ENCODE measurements at regions not wholly inside any gene's neighbourhood (a gene's known extent, or its start where the extent isn't known, plus 50 kb on each side); places are given as distances from the start of the nearest gene placed in this dataset.

DNA sequence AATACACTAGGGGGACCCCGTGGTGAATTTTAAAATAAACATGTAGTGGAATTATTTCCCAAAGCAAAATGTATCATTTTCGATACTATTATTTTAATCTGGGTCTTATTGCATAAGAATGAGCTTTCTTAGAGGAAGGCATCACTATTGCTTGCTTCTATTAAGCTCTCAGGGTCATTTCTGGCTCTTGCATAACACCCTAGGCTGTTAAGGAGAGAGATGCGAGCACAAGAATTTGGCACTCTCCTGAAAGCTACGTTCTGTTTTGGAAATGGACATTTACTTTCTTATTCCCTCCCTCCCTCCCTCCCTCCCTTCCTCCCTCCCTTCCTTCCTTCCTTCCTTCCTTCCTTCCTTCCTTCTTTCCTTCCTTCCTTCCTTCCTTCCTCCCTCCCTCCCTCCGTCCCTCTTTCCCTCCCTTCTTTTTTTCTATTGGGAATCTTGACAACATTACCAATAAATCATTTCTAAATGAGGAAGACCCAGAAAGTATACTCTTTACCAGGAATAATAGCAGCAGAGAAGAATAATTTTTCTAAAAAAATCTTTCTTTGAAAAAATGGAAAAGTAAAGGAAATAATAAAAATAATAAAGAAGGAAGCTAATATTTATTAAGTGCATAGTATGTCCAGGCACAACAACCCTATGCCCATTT, 83.6 kb upstream of the BDNF start:
- no peak overlapping the region for H3K4me3 ChIP-seq (ENCODE audit: low read length)
- peak; percentile 66 for DNase-seq (ENCODE audit: low read depth)
- TF ChIP-seq, protein P1, sequence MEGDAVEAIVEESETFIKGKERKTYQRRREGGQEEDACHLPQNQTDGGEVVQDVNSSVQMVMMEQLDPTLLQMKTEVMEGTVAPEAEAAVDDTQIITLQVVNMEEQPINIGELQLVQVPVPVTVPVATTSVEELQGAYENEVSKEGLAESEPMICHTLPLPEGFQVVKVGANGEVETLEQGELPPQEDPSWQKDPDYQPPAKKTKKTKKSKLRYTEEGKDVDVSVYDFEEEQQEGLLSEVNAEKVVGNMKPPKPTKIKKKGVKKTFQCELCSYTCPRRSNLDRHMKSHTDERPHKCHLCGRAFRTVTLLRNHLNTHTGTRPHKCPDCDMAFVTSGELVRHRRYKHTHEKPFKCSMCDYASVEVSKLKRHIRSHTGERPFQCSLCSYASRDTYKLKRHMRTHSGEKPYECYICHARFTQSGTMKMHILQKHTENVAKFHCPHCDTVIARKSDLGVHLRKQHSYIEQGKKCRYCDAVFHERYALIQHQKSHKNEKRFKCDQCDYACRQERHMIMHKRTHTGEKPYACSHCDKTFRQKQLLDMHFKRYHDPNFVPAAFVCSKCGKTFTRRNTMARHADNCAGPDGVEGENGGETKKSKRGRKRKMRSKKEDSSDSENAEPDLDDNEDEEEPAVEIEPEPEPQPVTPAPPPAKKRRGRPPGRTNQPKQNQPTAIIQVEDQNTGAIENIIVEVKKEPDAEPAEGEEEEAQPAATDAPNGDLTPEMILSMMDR (conservative IDR thresholded peaks at IDR 0.05; ENCODE audit: low read length) = no peak

DNA sequence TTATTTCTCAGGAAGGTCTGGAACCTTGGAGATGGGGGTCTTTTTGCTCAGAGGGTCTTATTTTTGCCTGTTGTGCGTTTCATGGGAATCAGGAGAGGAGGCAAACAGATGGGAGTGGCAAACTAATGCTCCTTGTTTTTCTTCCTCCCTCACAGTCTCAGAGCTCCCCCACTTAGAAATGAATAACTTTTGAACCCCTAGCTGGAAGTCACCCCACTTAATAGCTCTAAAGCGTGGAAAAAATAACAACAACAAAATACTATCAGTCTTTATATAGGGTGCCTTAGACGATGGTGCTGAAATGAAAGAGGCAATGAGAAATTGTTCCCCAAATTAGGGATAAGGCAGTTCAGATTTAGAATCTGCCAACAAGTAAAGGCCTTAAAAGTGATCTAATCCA, 76.8 kb upstream of the BDNF start:
- TF ChIP-seq, protein P1 (conservative IDR thresholded peaks at IDR 0.05; ENCODE audit: low read length) = no peak
- H3K4me3 ChIP-seq (ENCODE audit: low read length) = no peak overlapping the region
- DNase-seq (ENCODE audit: low read depth) = no peak

DNA sequence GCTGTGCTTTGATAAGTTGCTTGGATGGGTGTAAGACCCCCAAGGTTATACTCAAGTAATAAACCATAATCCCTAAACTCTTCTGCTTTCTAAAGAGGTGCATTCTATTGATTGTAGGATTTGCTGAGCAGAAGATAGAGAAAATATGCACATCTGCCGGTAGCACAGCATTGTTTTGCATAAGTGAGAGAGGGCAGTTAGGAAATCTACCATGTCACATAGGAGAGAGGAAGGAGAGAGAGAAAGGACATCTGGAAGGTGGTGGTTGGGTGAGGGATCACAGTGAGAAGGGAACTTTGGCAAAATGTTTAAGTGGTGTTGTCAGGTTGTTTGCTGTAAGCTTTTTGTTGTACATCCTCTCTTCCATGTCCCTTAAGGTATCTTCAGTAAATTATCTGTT, 73.6 kb upstream of the BDNF start:
- no peak for DNase-seq (ENCODE audit: low read depth)
- H3K4me3 ChIP-seq (ENCODE audit: low read length) = no peak overlapping the region
- TF ChIP-seq, protein P1 (conservative IDR thresholded peaks at IDR 0.05; ENCODE audit: low read length) = no peak

DNA sequence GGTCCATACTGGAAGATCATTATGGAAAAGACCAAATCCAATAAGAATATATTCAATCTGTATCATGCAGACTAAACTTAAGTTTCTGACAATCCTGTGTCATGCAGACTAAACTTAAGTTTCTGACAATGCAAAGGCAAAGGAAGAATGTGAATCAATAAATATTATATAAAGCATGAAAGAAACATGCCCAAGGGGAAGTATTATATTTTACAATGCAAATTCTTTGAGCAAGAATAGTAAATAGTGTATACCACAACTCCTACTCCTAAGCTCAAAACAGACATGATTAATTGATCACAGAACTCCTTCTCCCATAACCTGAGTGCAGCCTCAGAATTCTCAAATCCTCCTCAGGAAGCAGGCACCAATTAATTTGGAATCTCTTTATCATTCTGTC, 71.3 kb upstream of the BDNF start:
- TF ChIP-seq, protein P1 (conservative IDR thresholded peaks at IDR 0.05; ENCODE audit: low read length) = no peak
- DNase-seq (ENCODE audit: low read depth) = no peak
- no peak overlapping the region for H3K4me3 ChIP-seq (ENCODE audit: low read length)

DNA sequence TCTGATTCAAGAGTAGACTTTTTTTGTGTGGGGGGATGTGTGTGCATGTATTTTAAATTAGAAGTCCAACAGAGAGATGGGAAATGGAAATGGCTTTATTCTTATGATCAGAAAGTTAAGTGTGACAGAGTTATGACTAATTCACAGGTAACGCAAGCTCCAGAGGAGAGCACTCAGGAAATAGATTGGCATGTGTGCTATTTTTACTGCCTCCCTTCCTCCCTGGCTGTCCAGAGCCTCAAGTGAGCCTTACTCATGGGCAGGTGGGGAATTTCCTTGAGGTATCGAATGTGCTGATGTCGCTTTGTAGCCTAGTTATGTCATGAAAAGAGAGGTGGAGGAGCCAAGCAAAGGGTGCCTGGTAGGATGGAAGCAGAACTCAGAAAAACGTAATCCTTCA, 70.3 kb upstream of the BDNF start:
- TF ChIP-seq, protein P1 (conservative IDR thresholded peaks at IDR 0.05; ENCODE audit: low read length) = no peak
- no peak overlapping the region for H3K4me3 ChIP-seq (ENCODE audit: low read length)
- DNase-seq (ENCODE audit: low read depth) = no peak

GRCh38 chr11:27763736-27764135, 63.5 kb upstream of the BDNF start:
- no peak overlapping the region for H3K4me3 ChIP-seq (ENCODE audit: low read length)
- TF ChIP-seq, protein P1 (conservative IDR thresholded peaks at IDR 0.05; ENCODE audit: low read length) = no peak
- DNase-seq (ENCODE audit: low read depth) = no peak

DNA sequence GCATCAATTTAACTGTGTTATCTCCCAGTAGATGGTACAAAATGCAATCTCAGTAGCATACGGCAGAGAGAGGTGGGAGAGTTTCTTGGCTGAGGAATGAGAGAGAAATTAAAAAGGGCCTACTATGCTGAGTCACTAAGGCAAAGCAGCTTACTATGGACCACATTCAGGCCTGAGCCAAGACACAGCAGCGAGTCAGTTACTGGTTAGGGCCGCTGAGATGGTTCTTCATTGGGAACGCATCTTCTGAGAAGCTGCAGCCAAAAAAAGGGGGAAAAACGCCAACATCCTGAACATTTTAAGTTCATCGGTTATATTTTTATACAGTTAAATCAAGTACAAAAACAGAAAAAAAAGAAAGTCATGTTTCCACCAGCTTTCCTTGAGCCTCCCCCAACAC, 61.1 kb upstream of the BDNF start:
- no peak overlapping the region for H3K4me3 ChIP-seq (ENCODE audit: low read length)
- DNase-seq (ENCODE audit: low read depth) = no peak
- TF ChIP-seq, protein P1 (conservative IDR thresholded peaks at IDR 0.05; ENCODE audit: low read length) = no peak

Data from AG10803 (cell line).